ENCODE measurements at regions not wholly inside any gene's neighbourhood (a gene's known extent, or its start where the extent isn't known, plus 50 kb on each side); places are given as distances from the start of the nearest gene placed in this dataset.

GRCh38 chr11:127612607-127613006 is 612.0 kb upstream of the KIRREL3 start:
- Mint-ChIP-seq H3K27me3 (ENCODE audit: low read depth) (no peaks in the 10 kb centered on the region), H3K9me3 (no peaks in the 10 kb centered on the region), H3K4me1 (ENCODE audit: low read depth) (no peaks in the 10 kb centered on the region), H3K4me3 (no peak overlapping the region), H3K27ac (no peak overlapping the region), H3K36me3 (ENCODE audit: low read depth) (no peaks in the 10 kb centered on the region)
- CTCF ChIA-PET, result no interaction called here
- no peak for DNase-seq
- intact Hi-C loops (cut with micrococcal nuclease), result no loop called here

GRCh38 chr11:127609025-127609773 is 608.6 kb upstream of the KIRREL3 start:
- no peaks in the 10 kb centered on the region for H3K4me1 Mint-ChIP-seq (ENCODE audit: low read depth)
- intact Hi-C loops (cut with micrococcal nuclease), result no loop called here
- no peaks in the 10 kb centered on the region for H3K36me3 Mint-ChIP-seq (ENCODE audit: low read depth)
- no peaks in the 10 kb centered on the region for H3K9me3 Mint-ChIP-seq
- H3K27me3 Mint-ChIP-seq (ENCODE audit: low read depth), result no peaks in the 10 kb centered on the region
- no peak overlapping the region for H3K27ac Mint-ChIP-seq
- CTCF ChIA-PET, result no interaction called here
- DNase-seq, result no peak
- no peak overlapping the region for H3K4me3 Mint-ChIP-seq

GRCh38 chr11:127607487-127608085 is 607.0 kb upstream of the KIRREL3 start:
- Mint-ChIP-seq H3K4me3 (no peak overlapping the region), H3K9me3 (no peaks in the 10 kb centered on the region), H3K36me3 (ENCODE audit: low read depth) (no peaks in the 10 kb centered on the region), H3K4me1 (ENCODE audit: low read depth) (no peaks in the 10 kb centered on the region), H3K27ac (no peak overlapping the region), H3K27me3 (ENCODE audit: low read depth) (no peaks in the 10 kb centered on the region)
- no peak for DNase-seq
- CTCF ChIA-PET, result no interaction called here
- intact Hi-C loops (cut with micrococcal nuclease), result no loop called here

GRCh38 chr11:127601578-127601977 is 601.0 kb upstream of the KIRREL3 start:
- DNase-seq, result no peak
- CTCF ChIA-PET, result no interaction called here
- Mint-ChIP-seq H3K9me3 (no peaks in the 10 kb centered on the region), H3K4me3 (no peak overlapping the region), H3K27ac (no peak overlapping the region), H3K27me3 (ENCODE audit: low read depth) (no peaks in the 10 kb centered on the region), H3K36me3 (ENCODE audit: low read depth) (no peaks in the 10 kb centered on the region), H3K4me1 (ENCODE audit: low read depth) (no peaks in the 10 kb centered on the region)
- intact Hi-C loops (cut with micrococcal nuclease), result no loop called here

- CTCF ChIA-PET, result no interaction called here
- no peak overlapping the region for H3K4me3 Mint-ChIP-seq
- intact Hi-C loops (cut with micrococcal nuclease), result no loop called here
Measured at GRCh38 chr11:127600674-127601073, 600.1 kb upstream of the KIRREL3 start.

GRCh38 chr11:127598476-127598875 is 597.9 kb upstream of the KIRREL3 start:
- CTCF ChIA-PET, result no interaction called here
- Mint-ChIP-seq H3K36me3 (ENCODE audit: low read depth) (no peaks in the 10 kb centered on the region), H3K27me3 (ENCODE audit: low read depth) (no peaks in the 10 kb centered on the region), H3K9me3 (no peaks in the 10 kb centered on the region), H3K4me3 (no peak overlapping the region), H3K4me1 (ENCODE audit: low read depth) (no peaks in the 10 kb centered on the region), H3K27ac (no peak overlapping the region)
- intact Hi-C loops (cut with micrococcal nuclease), result no loop called here
- no peak for DNase-seq

More at GRCh38 chr11:127600674-127601073, 600.1 kb upstream of the KIRREL3 start:
- Mint-ChIP-seq H3K4me1 (ENCODE audit: low read depth) (no peaks in the 10 kb centered on the region), H3K36me3 (ENCODE audit: low read depth) (no peaks in the 10 kb centered on the region), H3K27me3 (ENCODE audit: low read depth) (no peaks in the 10 kb centered on the region), H3K27ac (no peak overlapping the region), H3K9me3 (no peaks in the 10 kb centered on the region)
- DNase-seq, result no peak

GRCh38 chr11:127596433-127596832 is 595.9 kb upstream of the KIRREL3 start:
- H3K36me3 Mint-ChIP-seq (ENCODE audit: low read depth), result no peaks in the 10 kb centered on the region
- no peaks in the 10 kb centered on the region for H3K4me1 Mint-ChIP-seq (ENCODE audit: low read depth)
- H3K27me3 Mint-ChIP-seq (ENCODE audit: low read depth), result no peaks in the 10 kb centered on the region
- H3K4me3 Mint-ChIP-seq, result no peak overlapping the region
- intact Hi-C loops (cut with micrococcal nuclease), result no loop called here
- H3K27ac Mint-ChIP-seq, result no peak overlapping the region
- CTCF ChIA-PET, result no interaction called here
- DNase-seq, result no peak
- no peaks in the 10 kb centered on the region for H3K9me3 Mint-ChIP-seq

- H3K36me3 Mint-ChIP-seq (ENCODE audit: low read depth), result no peaks in the 10 kb centered on the region
- H3K4me3 Mint-ChIP-seq, result no peak overlapping the region
- H3K4me1 Mint-ChIP-seq (ENCODE audit: low read depth), result no peaks in the 10 kb centered on the region
- intact Hi-C loops (cut with micrococcal nuclease), result no loop called here
- H3K27ac Mint-ChIP-seq, result no peak overlapping the region
- CTCF ChIA-PET, result no interaction called here
- H3K9me3 Mint-ChIP-seq, result no peaks in the 10 kb centered on the region
- peaks cover 5% of the 10 kb centered on the region for H3K27me3 Mint-ChIP-seq (ENCODE audit: low read depth)
- no peak for DNase-seq
Measured at GRCh38 chr11:127592371-127592770, 591.8 kb upstream of the KIRREL3 start.

- no peak for DNase-seq
- Mint-ChIP-seq H3K4me1 (ENCODE audit: low read depth) (no peaks in the 10 kb centered on the region), H3K36me3 (ENCODE audit: low read depth) (no peaks in the 10 kb centered on the region), H3K27me3 (ENCODE audit: low read depth) (peaks cover 5% of the 10 kb centered on the region), H3K27ac (no peak overlapping the region), H3K9me3 (no peaks in the 10 kb centered on the region), H3K4me3 (no peak overlapping the region)
- intact Hi-C loops (cut with micrococcal nuclease), result no loop called here
- CTCF ChIA-PET, result no interaction called here
Measured at GRCh38 chr11:127590314-127590713, 589.7 kb upstream of the KIRREL3 start.

GRCh38 chr11:127588431-127588830 is 587.9 kb upstream of the KIRREL3 start:
- Mint-ChIP-seq H3K9me3 (no peaks in the 10 kb centered on the region), H3K4me1 (ENCODE audit: low read depth) (no peaks in the 10 kb centered on the region), H3K27ac (no peak overlapping the region), H3K4me3 (no peak overlapping the region), H3K27me3 (ENCODE audit: low read depth) (peaks cover 10% of the 10 kb centered on the region), H3K36me3 (ENCODE audit: low read depth) (no peaks in the 10 kb centered on the region)
- intact Hi-C loops (cut with micrococcal nuclease), result no loop called here
- CTCF ChIA-PET, result no interaction called here
- DNase-seq, result no peak

GRCh38 chr11:127587511-127587910 is 586.9 kb upstream of the KIRREL3 start:
- Mint-ChIP-seq H3K36me3 (ENCODE audit: low read depth) (no peaks in the 10 kb centered on the region), H3K4me1 (ENCODE audit: low read depth) (no peaks in the 10 kb centered on the region), H3K27ac (no peak overlapping the region), H3K27me3 (ENCODE audit: low read depth) (peaks cover 10% of the 10 kb centered on the region), H3K9me3 (no peaks in the 10 kb centered on the region), H3K4me3 (no peak overlapping the region)
- CTCF ChIA-PET, result no interaction called here
- DNase-seq, result no peak
- intact Hi-C loops (cut with micrococcal nuclease), result no loop called here

GRCh38 chr11:127576210-127576609 is 575.6 kb upstream of the KIRREL3 start:
- no peaks in the 10 kb centered on the region for H3K27me3 Mint-ChIP-seq (ENCODE audit: low read depth)
- CTCF ChIA-PET, result no interaction called here
- DNase-seq, result no peak
- no peak overlapping the region for H3K4me3 Mint-ChIP-seq
- no peaks in the 10 kb centered on the region for H3K4me1 Mint-ChIP-seq (ENCODE audit: low read depth)
- H3K27ac Mint-ChIP-seq, result no peak overlapping the region
- intact Hi-C loops (cut with micrococcal nuclease), result no loop called here
- no peaks in the 10 kb centered on the region for H3K36me3 Mint-ChIP-seq (ENCODE audit: low read depth)
- H3K9me3 Mint-ChIP-seq, result no peaks in the 10 kb centered on the region

GRCh38 chr11:127574478-127574877 is 573.9 kb upstream of the KIRREL3 start:
- intact Hi-C loops (cut with micrococcal nuclease), result no loop called here
- H3K4me1 Mint-ChIP-seq (ENCODE audit: low read depth), result no peaks in the 10 kb centered on the region
- no peak overlapping the region for H3K4me3 Mint-ChIP-seq
- CTCF ChIA-PET, result no interaction called here
- DNase-seq, result no peak
- no peak overlapping the region for H3K27ac Mint-ChIP-seq
- H3K27me3 Mint-ChIP-seq (ENCODE audit: low read depth), result no peaks in the 10 kb centered on the region
- H3K36me3 Mint-ChIP-seq (ENCODE audit: low read depth), result no peaks in the 10 kb centered on the region
- H3K9me3 Mint-ChIP-seq, result no peaks in the 10 kb centered on the region

Measured in activated naive CD4-positive, alpha-beta T cell treated with anti-CD3 and anti-CD28 coated beads for 36 hours (primary cell).